WTC11 (cell line): ENCODE measurements at regions not wholly inside any gene's neighbourhood (a gene's known extent, or its start where the extent isn't known, plus 50 kb on each side); places are given as distances from the start of the nearest gene placed in this dataset.
"Not testable (repeated sequence)": the region's sequence is repeated elsewhere in the genome, so short reads cannot be mapped to it uniquely, and the experiment has no call there.

Source experiments
- ATAC-seq: fragments of 200-7000 bp; cut with Tn5 transposase; 2 replicates; pipeline ENCODE4 v1.10.0; 2021; ENCODE audit warnings: mild to moderate bottlenecking, moderate library complexity
- CTCF ChIA-PET: fragments of 300-600 bp; sonication (Branson Sonifier 250); formaldehyde crosslinking; loops from one replicate; lab custom pipeline; 2021; ENCODE audit warnings: antibody characterized with exemption; lab: Charles Lee
- POLR2A ChIA-PET: fragments of 350-600 bp; sonication (Branson Sonifier 250); formaldehyde crosslinking; loops from one replicate; lab custom pipeline; 2021; ENCODE audit warnings: antibody characterized with exemption; lab: Charles Lee
- DNase-seq: peaks from one replicate; pipeline ENCODE4 v3.0.0; 2021; ENCODE audit warnings: low spot score
- H3K27ac Mint-ChIP-seq: 2 replicates; pipeline ENCODE4 v1.8.0; 2021; ENCODE audit warnings: mixed read lengths
- H3K27me3 Mint-ChIP-seq: 2 replicates; pipeline ENCODE4 v1.8.0; 2021; ENCODE audit warnings: low read depth, mild to moderate bottlenecking, moderate library complexity, mixed read lengths
- H3K36me3 Mint-ChIP-seq: 2 replicates; pipeline ENCODE4 v1.8.0; 2021; ENCODE audit warnings: mixed read lengths
- H3K4me1 Mint-ChIP-seq: 2 replicates; pipeline ENCODE4 v1.8.0; 2022; ENCODE audit warnings: mixed read lengths
- H3K4me3 Mint-ChIP-seq: 2 replicates; pipeline ENCODE4 v1.8.0; 2021; ENCODE audit warnings: mild to moderate bottlenecking, moderate library complexity, mixed read lengths
- H3K9me3 Mint-ChIP-seq: 2 replicates; pipeline ENCODE4 v1.8.0; 2021; ENCODE audit warnings: mixed read lengths
- ATF1 ChIP-seq: sonication (generic); formaldehyde crosslinking; IDR thresholded peaks from 2 replicates; pipeline ENCODE4 v1.8.1; 2023; ENCODE audit warnings: mild to moderate bottlenecking, moderate library complexity, missing genetic modification reagents
- CBFB ChIP-seq: sonication (generic); formaldehyde crosslinking; IDR thresholded peaks from 2 replicates; pipeline ENCODE4 v1.8.1; 2022; ENCODE audit warnings: mild to moderate bottlenecking, low read depth, missing genetic modification reagents
- CREM ChIP-seq: sonication (generic); formaldehyde crosslinking; IDR thresholded peaks from 2 replicates; pipeline ENCODE4 v1.8.1; 2022; ENCODE audit warnings: mild to moderate bottlenecking, missing genetic modification reagents, moderate library complexity
- FOXP1 ChIP-seq: sonication (generic); formaldehyde crosslinking; IDR thresholded peaks from 2 replicates; pipeline ENCODE4 v1.8.0; 2022; ENCODE audit warnings: missing genetic modification reagents, mild to moderate bottlenecking, moderate library complexity, borderline replicate concordance
- HMGA2 ChIP-seq: fragments of 250-450 bp; sonication (Bioruptor Pico); IDR thresholded peaks from 2 replicates; pipeline ENCODE4 v1.4.0; 2021; ENCODE audit warnings: mild to moderate bottlenecking, moderate library complexity
- NFE2L1 ChIP-seq: sonication (generic); formaldehyde crosslinking; IDR thresholded peaks from 2 replicates; pipeline ENCODE4 v1.8.1; 2023; ENCODE audit warnings: missing genetic modification reagents
- PRRX2 ChIP-seq: fragments of 250-450 bp; sonication (Bioruptor Pico); IDR thresholded peaks from 2 replicates; pipeline ENCODE4 v1.8.0; 2021; ENCODE audit warnings: mild to moderate bottlenecking
- RELA ChIP-seq: sonication (generic); formaldehyde crosslinking; IDR thresholded peaks from 2 replicates; pipeline ENCODE4 v1.8.1; 2022; ENCODE audit warnings: missing genetic modification reagents, mild to moderate bottlenecking, borderline replicate concordance
- SMAD4 ChIP-seq: sonication (generic); formaldehyde crosslinking; IDR thresholded peaks from 2 replicates; pipeline ENCODE4 v1.8.0; 2022; ENCODE audit warnings: mild to moderate bottlenecking, missing genetic modification reagents
- SP1 ChIP-seq: sonication (generic); formaldehyde crosslinking; conservative IDR thresholded peaks from 2 replicates; pipeline ENCODE4 v1.8.1; 2022; ENCODE audit warnings: missing genetic modification reagents
- ZNF138 ChIP-seq: sonication (generic); formaldehyde crosslinking; conservative IDR thresholded peaks from 2 replicates; pipeline ENCODE4 v1.8.1; 2022; ENCODE audit warnings: mild to moderate bottlenecking, moderate library complexity, missing genetic modification reagents
- ZNF263 ChIP-seq: sonication (generic); formaldehyde crosslinking; IDR thresholded peaks from 2 replicates; pipeline ENCODE4 v1.8.1; 2022; ENCODE audit warnings: low read depth, mild to moderate bottlenecking, moderate library complexity, missing genetic modification reagents
- ZNF671 ChIP-seq: fragments of 250-450 bp; sonication (Bioruptor Pico); IDR thresholded peaks from 2 replicates; pipeline ENCODE4 v1.8.0; 2021; ENCODE audit warnings: mild to moderate bottlenecking
- TF ChIP-seq, protein P1 (sequence below): fragments of 250-450 bp; sonication (Bioruptor Pico); IDR thresholded peaks from 2 replicates; pipeline ENCODE4 v1.9.0; 2021; ENCODE audit warnings: mild to moderate bottlenecking
- TF ChIP-seq, protein P2 (sequence below): fragments of 200-600 bp; IDR thresholded peaks from 2 replicates; pipeline ENCODE4 v1.8.0; 2022; ENCODE audit warnings: antibody characterized with exemption
- TF ChIP-seq, protein P3 (sequence below): sonication (generic); formaldehyde crosslinking; conservative IDR thresholded peaks from 2 replicates; pipeline ENCODE4 v1.8.1; 2022; ENCODE audit warnings: mild to moderate bottlenecking, missing genetic modification reagents
- TF ChIP-seq, protein P4 (sequence below): sonication (generic); formaldehyde crosslinking; IDR thresholded peaks from 2 replicates; pipeline ENCODE4 v1.8.0; 2023; ENCODE audit warnings: missing genetic modification reagents
- TF ChIP-seq, protein P5 (sequence below): sonication (generic); formaldehyde crosslinking; IDR thresholded peaks from 2 replicates; pipeline ENCODE4 v1.8.1; 2022; ENCODE audit warnings: mild to moderate bottlenecking, moderate library complexity, missing genetic modification reagents
- TF ChIP-seq, protein P6 (sequence below): sonication (generic); formaldehyde crosslinking; IDR thresholded peaks from 2 replicates; pipeline ENCODE4 v1.8.1; 2022; ENCODE audit warnings: missing genetic modification reagents, borderline replicate concordance

DNA sequence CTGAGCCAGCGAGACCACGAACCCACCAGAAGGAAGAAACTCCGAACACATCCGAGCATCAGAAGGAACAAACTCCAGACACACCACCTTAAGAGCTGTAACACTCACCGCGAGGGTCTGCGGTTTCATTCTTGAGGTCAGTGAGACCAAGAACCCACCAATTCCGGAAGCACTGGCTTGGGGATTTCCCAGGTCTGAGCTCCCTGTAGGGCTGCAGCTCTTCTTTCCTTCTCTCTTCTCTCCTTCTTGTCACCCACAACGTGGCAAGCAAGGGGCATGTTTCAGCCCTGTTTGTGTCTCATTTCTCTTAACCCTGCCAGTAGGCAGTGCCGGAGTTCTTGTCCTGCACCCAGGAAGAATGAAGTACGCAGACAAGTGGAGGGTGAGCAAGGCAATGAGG is 713.0 kb downstream of the CDH9 start:
- H3K4me3 Mint-ChIP-seq, H3K36me3 Mint-ChIP-seq, H3K4me1 Mint-ChIP-seq, H3K27me3 Mint-ChIP-seq, H3K27ac Mint-ChIP-seq, ATAC-seq, CTCF ChIA-PET, DNase-seq, POLR2A ChIA-PET: not testable (repeated sequence)
- peaks cover 14% of the 10 kb centered on the region; the same call in 1 of the 2 replicates for H3K9me3 Mint-ChIP-seq

DNA sequence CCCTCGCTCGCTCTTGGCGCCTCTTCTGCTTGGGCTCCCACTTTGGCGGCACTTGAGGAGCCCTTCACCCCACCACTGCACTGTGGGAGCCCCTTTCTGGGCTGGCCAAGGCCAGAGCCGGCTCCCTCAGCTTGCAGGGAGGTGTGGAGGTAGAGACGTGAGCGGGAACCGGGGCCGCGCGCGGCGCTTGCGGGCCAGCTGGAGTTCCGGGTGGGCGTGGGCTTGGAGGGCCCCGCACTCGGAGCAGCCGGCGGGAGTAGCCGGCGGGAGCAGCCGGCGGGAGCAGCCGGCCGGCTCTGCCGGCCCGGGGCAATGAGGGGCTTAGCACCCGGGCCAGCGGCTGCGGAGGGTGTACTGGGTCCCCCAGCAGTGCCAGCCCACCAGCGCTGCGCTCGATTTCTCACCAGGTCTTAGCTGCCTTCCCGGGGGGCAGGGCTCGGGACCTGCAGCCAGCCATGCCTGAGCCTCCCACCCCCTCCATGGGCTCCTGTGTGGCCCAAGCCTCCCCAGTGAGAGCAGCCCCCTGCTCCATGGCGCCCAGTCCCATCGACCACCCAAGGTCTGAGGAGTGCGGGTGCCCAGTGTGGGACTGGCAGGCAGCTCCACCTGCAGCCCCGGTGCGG is 714.0 kb downstream of the CDH9 start:
- CTCF ChIA-PET, H3K27ac Mint-ChIP-seq, H3K36me3 Mint-ChIP-seq, H3K4me1 Mint-ChIP-seq, POLR2A ChIA-PET, DNase-seq, H3K27me3 Mint-ChIP-seq, H3K4me3 Mint-ChIP-seq, ATAC-seq: not testable (repeated sequence)
- peaks cover 14% of the 10 kb centered on the region; the same call in 1 of the 2 replicates for H3K9me3 Mint-ChIP-seq

DNA sequence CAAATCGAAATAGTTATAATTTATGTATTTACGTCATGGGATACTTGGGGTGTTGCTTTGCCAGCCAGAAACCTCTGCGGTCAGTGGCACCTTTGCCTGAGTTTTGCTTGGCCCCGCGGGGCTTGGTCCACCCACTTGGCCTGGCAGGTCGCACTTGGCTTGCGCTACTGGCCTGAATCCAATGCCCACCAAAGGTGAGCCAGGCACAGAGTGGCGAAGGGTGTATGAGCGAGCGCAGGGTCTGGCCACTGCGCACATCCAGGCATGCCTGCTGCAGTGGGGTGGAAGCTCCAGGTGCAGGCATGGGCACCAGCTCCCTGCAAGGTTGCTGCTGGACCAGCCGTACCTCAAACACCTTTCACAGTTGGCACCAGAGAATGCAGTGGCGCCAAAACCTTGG is 714.6 kb downstream of the CDH9 start:
- ChIA-PET CTCF (no interaction called here), POLR2A (no interaction called here)
- Mint-ChIP-seq H3K27ac (no peak overlapping the region), H3K36me3 (0 out of 2 replicates have a peak, but pooled peaks cover 2% of the 10 kb centered on the region), H3K4me1 (no peaks in the 10 kb centered on the region), H3K4me3 (no peak overlapping the region), H3K9me3 (peaks cover 14% of the 10 kb centered on the region; the same call in 1 of the 2 replicates), H3K27me3 (no peaks in the 10 kb centered on the region)
- TF ChIP-seq, protein P1, sequence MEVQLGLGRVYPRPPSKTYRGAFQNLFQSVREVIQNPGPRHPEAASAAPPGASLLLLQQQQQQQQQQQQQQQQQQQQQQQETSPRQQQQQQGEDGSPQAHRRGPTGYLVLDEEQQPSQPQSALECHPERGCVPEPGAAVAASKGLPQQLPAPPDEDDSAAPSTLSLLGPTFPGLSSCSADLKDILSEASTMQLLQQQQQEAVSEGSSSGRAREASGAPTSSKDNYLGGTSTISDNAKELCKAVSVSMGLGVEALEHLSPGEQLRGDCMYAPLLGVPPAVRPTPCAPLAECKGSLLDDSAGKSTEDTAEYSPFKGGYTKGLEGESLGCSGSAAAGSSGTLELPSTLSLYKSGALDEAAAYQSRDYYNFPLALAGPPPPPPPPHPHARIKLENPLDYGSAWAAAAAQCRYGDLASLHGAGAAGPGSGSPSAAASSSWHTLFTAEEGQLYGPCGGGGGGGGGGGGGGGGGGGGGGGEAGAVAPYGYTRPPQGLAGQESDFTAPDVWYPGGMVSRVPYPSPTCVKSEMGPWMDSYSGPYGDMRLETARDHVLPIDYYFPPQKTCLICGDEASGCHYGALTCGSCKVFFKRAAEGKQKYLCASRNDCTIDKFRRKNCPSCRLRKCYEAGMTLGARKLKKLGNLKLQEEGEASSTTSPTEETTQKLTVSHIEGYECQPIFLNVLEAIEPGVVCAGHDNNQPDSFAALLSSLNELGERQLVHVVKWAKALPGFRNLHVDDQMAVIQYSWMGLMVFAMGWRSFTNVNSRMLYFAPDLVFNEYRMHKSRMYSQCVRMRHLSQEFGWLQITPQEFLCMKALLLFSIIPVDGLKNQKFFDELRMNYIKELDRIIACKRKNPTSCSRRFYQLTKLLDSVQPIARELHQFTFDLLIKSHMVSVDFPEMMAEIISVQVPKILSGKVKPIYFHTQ (CRISPR knock-in tag) = no peak
- TF ChIP-seq, protein P2, sequence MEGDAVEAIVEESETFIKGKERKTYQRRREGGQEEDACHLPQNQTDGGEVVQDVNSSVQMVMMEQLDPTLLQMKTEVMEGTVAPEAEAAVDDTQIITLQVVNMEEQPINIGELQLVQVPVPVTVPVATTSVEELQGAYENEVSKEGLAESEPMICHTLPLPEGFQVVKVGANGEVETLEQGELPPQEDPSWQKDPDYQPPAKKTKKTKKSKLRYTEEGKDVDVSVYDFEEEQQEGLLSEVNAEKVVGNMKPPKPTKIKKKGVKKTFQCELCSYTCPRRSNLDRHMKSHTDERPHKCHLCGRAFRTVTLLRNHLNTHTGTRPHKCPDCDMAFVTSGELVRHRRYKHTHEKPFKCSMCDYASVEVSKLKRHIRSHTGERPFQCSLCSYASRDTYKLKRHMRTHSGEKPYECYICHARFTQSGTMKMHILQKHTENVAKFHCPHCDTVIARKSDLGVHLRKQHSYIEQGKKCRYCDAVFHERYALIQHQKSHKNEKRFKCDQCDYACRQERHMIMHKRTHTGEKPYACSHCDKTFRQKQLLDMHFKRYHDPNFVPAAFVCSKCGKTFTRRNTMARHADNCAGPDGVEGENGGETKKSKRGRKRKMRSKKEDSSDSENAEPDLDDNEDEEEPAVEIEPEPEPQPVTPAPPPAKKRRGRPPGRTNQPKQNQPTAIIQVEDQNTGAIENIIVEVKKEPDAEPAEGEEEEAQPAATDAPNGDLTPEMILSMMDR = no peak
- TF ChIP-seq, protein P3, sequence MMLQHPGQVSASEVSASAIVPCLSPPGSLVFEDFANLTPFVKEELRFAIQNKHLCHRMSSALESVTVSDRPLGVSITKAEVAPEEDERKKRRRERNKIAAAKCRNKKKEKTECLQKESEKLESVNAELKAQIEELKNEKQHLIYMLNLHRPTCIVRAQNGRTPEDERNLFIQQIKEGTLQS (CRISPR knock-in tag) = no peak
- TF ChIP-seq ZNF263 (CRISPR knock-in tag) = no peak
- TF ChIP-seq RELA (CRISPR knock-in tag) = no peak
- TF ChIP-seq, protein P4, sequence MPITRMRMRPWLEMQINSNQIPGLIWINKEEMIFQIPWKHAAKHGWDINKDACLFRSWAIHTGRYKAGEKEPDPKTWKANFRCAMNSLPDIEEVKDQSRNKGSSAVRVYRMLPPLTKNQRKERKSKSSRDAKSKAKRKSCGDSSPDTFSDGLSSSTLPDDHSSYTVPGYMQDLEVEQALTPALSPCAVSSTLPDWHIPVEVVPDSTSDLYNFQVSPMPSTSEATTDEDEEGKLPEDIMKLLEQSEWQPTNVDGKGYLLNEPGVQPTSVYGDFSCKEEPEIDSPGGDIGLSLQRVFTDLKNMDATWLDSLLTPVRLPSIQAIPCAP (CRISPR knock-in tag) = no peak
- TF ChIP-seq SMAD4 (CRISPR knock-in tag) = no peak
- no peak for TF ChIP-seq SP1 (CRISPR knock-in tag)
- TF ChIP-seq, protein P5, sequence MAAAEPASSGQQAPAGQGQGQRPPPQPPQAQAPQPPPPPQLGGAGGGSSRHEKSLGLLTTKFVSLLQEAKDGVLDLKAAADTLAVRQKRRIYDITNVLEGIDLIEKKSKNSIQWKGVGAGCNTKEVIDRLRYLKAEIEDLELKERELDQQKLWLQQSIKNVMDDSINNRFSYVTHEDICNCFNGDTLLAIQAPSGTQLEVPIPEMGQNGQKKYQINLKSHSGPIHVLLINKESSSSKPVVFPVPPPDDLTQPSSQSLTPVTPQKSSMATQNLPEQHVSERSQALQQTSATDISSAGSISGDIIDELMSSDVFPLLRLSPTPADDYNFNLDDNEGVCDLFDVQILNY (CRISPR knock-in tag) = no peak
- TF ChIP-seq CREM (CRISPR knock-in tag) = no peak
- TF ChIP-seq ATF1 = no peak
- no peak for TF ChIP-seq HMGA2 (CRISPR knock-in tag)
- no peak for DNase-seq
- ATAC-seq = no peak

DNA sequence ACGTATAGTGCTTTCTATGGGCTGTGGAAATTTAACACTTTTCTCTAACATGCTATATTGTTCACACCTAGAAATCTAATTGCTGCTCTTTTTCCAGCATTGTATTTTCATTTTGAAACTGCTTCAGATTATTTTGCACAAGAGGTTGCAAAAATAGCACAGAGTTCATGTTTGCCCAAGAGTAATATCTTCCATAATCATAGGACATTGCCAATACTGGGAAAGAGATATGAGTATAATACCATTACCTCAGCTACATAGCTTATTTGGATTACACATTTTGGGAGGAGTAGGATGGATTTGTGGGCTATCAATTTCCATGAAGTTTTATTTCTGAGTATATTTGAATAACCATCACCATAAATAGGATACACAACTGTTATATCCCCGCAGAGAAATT is 717.1 kb downstream of the CDH9 start:
- Mint-ChIP-seq H3K4me1 (no peaks in the 10 kb centered on the region), H3K4me3 (no peak overlapping the region), H3K9me3 (peaks cover 15% of the 10 kb centered on the region; the same call in 1 of the 2 replicates), H3K36me3 (0 out of 2 replicates have a peak, but pooled peaks cover 2% of the 10 kb centered on the region), H3K27ac (no peak overlapping the region), H3K27me3 (no peaks in the 10 kb centered on the region)
- ChIA-PET POLR2A (no interaction called here), CTCF (no interaction called here)
- DNase-seq (no peak), ATAC-seq (no peak)
- TF ChIP-seq, protein P6, sequence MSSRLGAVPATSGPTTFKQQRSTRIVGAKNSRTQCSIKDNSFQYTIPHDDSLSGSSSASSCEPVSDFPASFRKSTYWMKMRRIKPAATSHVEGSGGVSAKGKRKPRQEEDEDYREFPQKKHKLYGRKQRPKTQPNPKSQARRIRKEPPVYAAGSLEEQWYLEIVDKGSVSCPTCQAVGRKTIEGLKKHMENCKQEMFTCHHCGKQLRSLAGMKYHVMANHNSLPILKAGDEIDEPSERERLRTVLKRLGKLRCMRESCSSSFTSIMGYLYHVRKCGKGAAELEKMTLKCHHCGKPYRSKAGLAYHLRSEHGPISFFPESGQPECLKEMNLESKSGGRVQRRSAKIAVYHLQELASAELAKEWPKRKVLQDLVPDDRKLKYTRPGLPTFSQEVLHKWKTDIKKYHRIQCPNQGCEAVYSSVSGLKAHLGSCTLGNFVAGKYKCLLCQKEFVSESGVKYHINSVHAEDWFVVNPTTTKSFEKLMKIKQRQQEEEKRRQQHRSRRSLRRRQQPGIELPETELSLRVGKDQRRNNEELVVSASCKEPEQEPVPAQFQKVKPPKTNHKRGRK (CRISPR knock-in tag) = no peak
- no peak for TF ChIP-seq PRRX2 (CRISPR knock-in tag)
- TF ChIP-seq NFE2L1 (CRISPR knock-in tag) = no peak
- no peak for TF ChIP-seq ZNF138
- TF ChIP-seq ZNF671 (CRISPR knock-in tag) = no peak
- TF ChIP-seq CBFB (CRISPR knock-in tag) = no peak
- TF ChIP-seq FOXP1 (CRISPR knock-in tag) = no peak
